ENCODE measurements at regions not wholly inside any gene's neighbourhood (a gene's known extent, or its start where the extent isn't known, plus 50 kb on each side); places are given as distances from the start of the nearest gene placed in this dataset.

DNA sequence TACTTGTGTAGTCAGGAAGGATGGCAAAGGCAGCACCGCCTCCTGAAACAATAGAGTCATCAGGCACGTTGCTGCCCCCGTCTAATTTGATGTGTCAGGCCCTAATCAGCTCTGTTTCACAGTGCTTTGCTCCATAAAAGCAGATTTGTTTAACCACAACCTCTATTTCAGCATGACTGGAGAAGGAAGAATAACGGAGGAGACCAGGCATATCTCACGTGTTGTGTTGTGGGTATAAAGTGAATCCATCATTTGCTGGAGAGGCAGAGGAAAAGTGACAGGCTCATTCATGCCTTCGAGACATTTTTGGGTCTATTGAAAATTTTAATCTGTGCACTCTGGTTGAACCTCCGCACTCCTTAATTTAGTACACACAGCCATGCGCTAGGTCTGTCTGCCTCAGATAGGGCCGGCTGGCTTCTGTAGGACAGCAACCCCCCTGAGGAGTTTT lies 940.4 kb upstream of the SLC10A2 start (continued):
- TF ChIP-seq, protein P1, sequence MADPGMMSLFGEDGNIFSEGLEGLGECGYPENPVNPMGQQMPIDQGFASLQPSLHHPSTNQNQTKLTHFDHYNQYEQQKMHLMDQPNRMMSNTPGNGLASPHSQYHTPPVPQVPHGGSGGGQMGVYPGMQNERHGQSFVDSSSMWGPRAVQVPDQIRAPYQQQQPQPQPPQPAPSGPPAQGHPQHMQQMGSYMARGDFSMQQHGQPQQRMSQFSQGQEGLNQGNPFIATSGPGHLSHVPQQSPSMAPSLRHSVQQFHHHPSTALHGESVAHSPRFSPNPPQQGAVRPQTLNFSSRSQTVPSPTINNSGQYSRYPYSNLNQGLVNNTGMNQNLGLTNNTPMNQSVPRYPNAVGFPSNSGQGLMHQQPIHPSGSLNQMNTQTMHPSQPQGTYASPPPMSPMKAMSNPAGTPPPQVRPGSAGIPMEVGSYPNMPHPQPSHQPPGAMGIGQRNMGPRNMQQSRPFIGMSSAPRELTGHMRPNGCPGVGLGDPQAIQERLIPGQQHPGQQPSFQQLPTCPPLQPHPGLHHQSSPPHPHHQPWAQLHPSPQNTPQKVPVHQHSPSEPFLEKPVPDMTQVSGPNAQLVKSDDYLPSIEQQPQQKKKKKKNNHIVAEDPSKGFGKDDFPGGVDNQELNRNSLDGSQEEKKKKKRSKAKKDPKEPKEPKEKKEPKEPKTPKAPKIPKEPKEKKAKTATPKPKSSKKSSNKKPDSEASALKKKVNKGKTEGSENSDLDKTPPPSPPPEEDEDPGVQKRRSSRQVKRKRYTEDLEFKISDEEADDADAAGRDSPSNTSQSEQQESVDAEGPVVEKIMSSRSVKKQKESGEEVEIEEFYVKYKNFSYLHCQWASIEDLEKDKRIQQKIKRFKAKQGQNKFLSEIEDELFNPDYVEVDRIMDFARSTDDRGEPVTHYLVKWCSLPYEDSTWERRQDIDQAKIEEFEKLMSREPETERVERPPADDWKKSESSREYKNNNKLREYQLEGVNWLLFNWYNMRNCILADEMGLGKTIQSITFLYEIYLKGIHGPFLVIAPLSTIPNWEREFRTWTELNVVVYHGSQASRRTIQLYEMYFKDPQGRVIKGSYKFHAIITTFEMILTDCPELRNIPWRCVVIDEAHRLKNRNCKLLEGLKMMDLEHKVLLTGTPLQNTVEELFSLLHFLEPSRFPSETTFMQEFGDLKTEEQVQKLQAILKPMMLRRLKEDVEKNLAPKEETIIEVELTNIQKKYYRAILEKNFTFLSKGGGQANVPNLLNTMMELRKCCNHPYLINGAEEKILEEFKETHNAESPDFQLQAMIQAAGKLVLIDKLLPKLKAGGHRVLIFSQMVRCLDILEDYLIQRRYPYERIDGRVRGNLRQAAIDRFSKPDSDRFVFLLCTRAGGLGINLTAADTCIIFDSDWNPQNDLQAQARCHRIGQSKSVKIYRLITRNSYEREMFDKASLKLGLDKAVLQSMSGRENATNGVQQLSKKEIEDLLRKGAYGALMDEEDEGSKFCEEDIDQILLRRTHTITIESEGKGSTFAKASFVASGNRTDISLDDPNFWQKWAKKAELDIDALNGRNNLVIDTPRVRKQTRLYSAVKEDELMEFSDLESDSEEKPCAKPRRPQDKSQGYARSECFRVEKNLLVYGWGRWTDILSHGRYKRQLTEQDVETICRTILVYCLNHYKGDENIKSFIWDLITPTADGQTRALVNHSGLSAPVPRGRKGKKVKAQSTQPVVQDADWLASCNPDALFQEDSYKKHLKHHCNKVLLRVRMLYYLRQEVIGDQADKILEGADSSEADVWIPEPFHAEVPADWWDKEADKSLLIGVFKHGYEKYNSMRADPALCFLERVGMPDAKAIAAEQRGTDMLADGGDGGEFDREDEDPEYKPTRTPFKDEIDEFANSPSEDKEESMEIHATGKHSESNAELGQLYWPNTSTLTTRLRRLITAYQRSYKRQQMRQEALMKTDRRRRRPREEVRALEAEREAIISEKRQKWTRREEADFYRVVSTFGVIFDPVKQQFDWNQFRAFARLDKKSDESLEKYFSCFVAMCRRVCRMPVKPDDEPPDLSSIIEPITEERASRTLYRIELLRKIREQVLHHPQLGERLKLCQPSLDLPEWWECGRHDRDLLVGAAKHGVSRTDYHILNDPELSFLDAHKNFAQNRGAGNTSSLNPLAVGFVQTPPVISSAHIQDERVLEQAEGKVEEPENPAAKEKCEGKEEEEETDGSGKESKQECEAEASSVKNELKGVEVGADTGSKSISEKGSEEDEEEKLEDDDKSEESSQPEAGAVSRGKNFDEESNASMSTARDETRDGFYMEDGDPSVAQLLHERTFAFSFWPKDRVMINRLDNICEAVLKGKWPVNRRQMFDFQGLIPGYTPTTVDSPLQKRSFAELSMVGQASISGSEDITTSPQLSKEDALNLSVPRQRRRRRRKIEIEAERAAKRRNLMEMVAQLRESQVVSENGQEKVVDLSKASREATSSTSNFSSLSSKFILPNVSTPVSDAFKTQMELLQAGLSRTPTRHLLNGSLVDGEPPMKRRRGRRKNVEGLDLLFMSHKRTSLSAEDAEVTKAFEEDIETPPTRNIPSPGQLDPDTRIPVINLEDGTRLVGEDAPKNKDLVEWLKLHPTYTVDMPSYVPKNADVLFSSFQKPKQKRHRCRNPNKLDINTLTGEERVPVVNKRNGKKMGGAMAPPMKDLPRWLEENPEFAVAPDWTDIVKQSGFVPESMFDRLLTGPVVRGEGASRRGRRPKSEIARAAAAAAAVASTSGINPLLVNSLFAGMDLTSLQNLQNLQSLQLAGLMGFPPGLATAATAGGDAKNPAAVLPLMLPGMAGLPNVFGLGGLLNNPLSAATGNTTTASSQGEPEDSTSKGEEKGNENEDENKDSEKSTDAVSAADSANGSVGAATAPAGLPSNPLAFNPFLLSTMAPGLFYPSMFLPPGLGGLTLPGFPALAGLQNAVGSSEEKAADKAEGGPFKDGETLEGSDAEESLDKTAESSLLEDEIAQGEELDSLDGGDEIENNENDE (IDR thresholded peaks at IDR 0.05; ENCODE audit: insufficient replicate concordance, low read length) = no peak
- no peak for TF ChIP-seq EZH2 (IDR thresholded peaks at IDR 0.05; ENCODE audit: low read depth, low read length, severe bottlenecking)
- TF ChIP-seq RBBP5 (IDR thresholded peaks at IDR 0.05; ENCODE audit: borderline replicate concordance, low read depth, low read length) = no peak
- TF ChIP-seq CHD2 (IDR thresholded peaks at IDR 0.05; ENCODE audit: low read length) = no peak
- TF ChIP-seq CEBPB (IDR thresholded peaks at IDR 0.05; ENCODE audit: low read depth, low read length) = no peak
- no peak for TF ChIP-seq SIX5 (IDR thresholded peaks at IDR 0.05; ENCODE audit: low read depth, low read length)
- no peak for TF ChIP-seq KDM5A (IDR thresholded peaks at IDR 0.05; ENCODE audit: low read length)
- TF ChIP-seq NRF1 (IDR thresholded peaks at IDR 0.05; ENCODE audit: low read depth, low read length) = no peak
- no peak for TF ChIP-seq EGR1 (IDR thresholded peaks at IDR 0.05; ENCODE audit: borderline replicate concordance, low read depth, low read length)
- no peak for TF ChIP-seq CBX5 (IDR thresholded peaks at IDR 0.05; ENCODE audit: low read depth, low read length)
- no peak for TF ChIP-seq SRF (IDR thresholded peaks at IDR 0.05; ENCODE audit: low read depth, low read length)
- no peak for TF ChIP-seq SAP30 (IDR thresholded peaks at IDR 0.05; ENCODE audit: insufficient read depth, insufficient replicate concordance, low read length)
